Kidney (tissue), 13 donors: ENCODE measurements at regions not wholly inside any gene's neighbourhood (a gene's known extent, or its start where the extent isn't known, plus 50 kb on each side); places are given as distances from the start of the nearest gene placed in this dataset.

Experiments used
- DNase-seq, 5 donors: peaks; one replicate each; pipeline ENCODE4 v3.0.0-alpha.2; 2013 to 2020
- FAIRE-seq: peaks from 2 replicates; lab custom pipeline; 2012; peaks lifted over from hg19 to GRCh38; lab: Jason Lieb, UNC
- H3K27ac ChIP-seq, 2 donors: one replicate each; pipeline ENCODE4 v1.7.0; 2013; ENCODE audit warnings: low read depth in 2 of 2, low read length in 2 of 2, inconsistent platforms in 1 of 2
- H3K27me3 ChIP-seq: one replicate; pipeline ENCODE4 v1.7.1; 2013; ENCODE audit warnings: low read length, inconsistent platforms; ENCODE audit not compliant: control insufficient read depth, insufficient read depth
- H3K36me3 ChIP-seq, 3 donors: one replicate each; pipeline versions ENCODE4 v1.7.0 to v1.7.1; 2013; ENCODE audit warnings: low read length in 3 of 3, control low read depth in 1 of 3, inconsistent platforms in 1 of 3; ENCODE audit not compliant: insufficient read depth in 3 of 3, control insufficient read depth in 2 of 3
- H3K4me1 ChIP-seq, 3 donors: one replicate each; pipeline versions ENCODE4 v1.7.0 to v1.7.1; 2013; ENCODE audit warnings: low read length in 3 of 3, inconsistent platforms in 1 of 3, low read depth in 1 of 3; ENCODE audit not compliant: control insufficient read depth in 2 of 3, insufficient read depth in 2 of 3
- H3K4me3 ChIP-seq, 3 donors: one replicate each; pipeline versions ENCODE4 v1.7.0 to v1.8.1; 2013; ENCODE audit warnings: low read length in 3 of 3, control low read depth in 1 of 3, inconsistent platforms in 1 of 3
- H3K9ac ChIP-seq, 3 donors: one replicate each; pipeline versions ENCODE4 v1.7.0 to v1.7.1; 2013; ENCODE audit warnings: low read length in 3 of 3, control low read depth in 1 of 3, inconsistent platforms in 1 of 3
- H3K9me3 ChIP-seq, 3 donors: one replicate each; pipeline versions ENCODE4 v1.7.0 to v1.7.1; 2013; ENCODE audit warnings: low read length in 3 of 3, control low read depth in 1 of 3, inconsistent platforms in 1 of 3; ENCODE audit not compliant: control insufficient read depth in 2 of 3, insufficient read depth in 1 of 3
- CTCF ChIP-seq: IDR thresholded peaks from 3 replicates; pipeline ENCODE4 v1.5.1; 2012; ENCODE audit warnings: mild to moderate bottlenecking, moderate library complexity, borderline replicate concordance; ENCODE audit not compliant: insufficient read depth; ENCODE audit errors: extremely low read depth
- intact Hi-C: fragments of 100-400 bp; cut with DNase I; formaldehyde crosslinking; loops from one replicate; pipeline ENCODE4 v1.11.1; 2022
- donor health status: control.
- donor health status: control.
- donor health status: control.
- donor health status: control.
- donor health status: control.
- donor health status: DM: yes; HTN: yes; CAD: no.
- donor health status: Normal renal cell carcinoma (clear cell type).

GRCh38 chr6:92521553-92521952 is 897.8 kb downstream of the EPHA7 start:
- no peak for FAIRE-seq
- no peaks in the 10 kb centered on the region for H3K27me3 ChIP-seq

GRCh38 chr6:92510137-92510536 is 909.2 kb downstream of the EPHA7 start:
- FAIRE-seq (no peak), DNase-seq (no peak)
- Histone ChIP-seq H3K36me3 (no peaks in the 10 kb centered on the region), H3K27ac (no peak overlapping the region), H3K4me3 (no peak overlapping the region), H3K9ac (no peak overlapping the region), H3K9me3 (peaks cover 0 to 9% (median 0%) of the 10 kb centered on the region in 3 donors), H3K27me3 (no peaks in the 10 kb centered on the region), H3K4me1 (no peaks in the 10 kb centered on the region)
- intact Hi-C loops: no loop called here
- TF ChIP-seq CTCF: no peak

More at GRCh38 chr6:92521553-92521952, 897.8 kb downstream of the EPHA7 start:
- Histone ChIP-seq H3K9me3 (no peaks in the 10 kb centered on the region), H3K4me1 (no peaks in the 10 kb centered on the region), H3K9ac (no peak overlapping the region), H3K27ac (no peak overlapping the region), H3K4me3 (no peak overlapping the region), H3K36me3 (no peaks in the 10 kb centered on the region)
- TF ChIP-seq CTCF: no peak
- no peak for DNase-seq
- intact Hi-C loops: no loop called here

- H3K4me3 ChIP-seq: no peak overlapping the region
- no peak for TF ChIP-seq CTCF
- DNase-seq (no peak), FAIRE-seq (no peak)
- H3K4me1 ChIP-seq: no peaks in the 10 kb centered on the region
- peaks cover 0 to 9% (median 0%) of the 10 kb centered on the region in 3 donors for H3K9me3 ChIP-seq
- H3K27me3 ChIP-seq: no peaks in the 10 kb centered on the region
- H3K9ac ChIP-seq: no peak overlapping the region
- no peak overlapping the region for H3K27ac ChIP-seq
- intact Hi-C loops: no loop called here
- no peaks in the 10 kb centered on the region for H3K36me3 ChIP-seq
Observed at GRCh38 chr6:92507552-92507951, 911.8 kb downstream of the EPHA7 start.

- no peak for TF ChIP-seq CTCF
- Histone ChIP-seq H3K9me3 (peaks cover 0 to 4% (median 0%) of the 10 kb centered on the region in 3 donors), H3K27ac (no peak overlapping the region), H3K9ac (no peak overlapping the region), H3K4me1 (no peaks in the 10 kb centered on the region), H3K4me3 (no peak overlapping the region), H3K36me3 (no peaks in the 10 kb centered on the region), H3K27me3 (no peaks in the 10 kb centered on the region)
- FAIRE-seq (no peak), DNase-seq (no peak)
- intact Hi-C loops: no loop called here
Observed at GRCh38 chr6:92504509-92504908, 914.9 kb downstream of the EPHA7 start.
